ENCODE measurements at regions not wholly inside any gene's neighbourhood (a gene's known extent, or its start where the extent isn't known, plus 50 kb on each side); places are given as distances from the start of the nearest gene placed in this dataset.

DNA sequence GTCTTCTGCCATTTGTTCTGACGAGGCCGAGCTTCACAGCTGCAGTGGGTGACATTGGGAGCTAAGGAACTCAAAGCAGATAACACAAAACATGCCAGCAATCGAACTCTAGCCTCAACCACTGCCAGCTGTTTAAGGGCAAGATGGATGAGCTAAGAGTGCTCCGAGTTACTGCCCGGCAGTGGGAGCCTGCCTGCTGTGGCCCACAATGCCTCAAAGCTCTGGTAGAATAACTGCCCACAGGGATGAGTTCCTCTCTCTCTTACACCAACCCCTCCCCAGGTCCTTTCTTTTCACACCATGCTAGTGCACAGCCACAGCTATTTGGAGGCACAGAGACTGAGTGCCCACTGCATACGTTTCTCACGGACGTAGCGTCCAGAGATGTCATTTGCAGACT is 330.5 kb downstream of the FGF9 start:
- H3F3A ChIP-seq (ENCODE audit: low read length, unreplicated experiment), result no peaks in the 10 kb centered on the region
- H3K27ac ChIP-seq (ENCODE audit: low read length), result no peak overlapping the region
- H3K9ac ChIP-seq (ENCODE audit: low read length), result no peak overlapping the region
- no peaks in the 10 kb centered on the region for H3K79me2 ChIP-seq (ENCODE audit: low read length)
- H2AFZ ChIP-seq (ENCODE audit: low read length), result no peak overlapping the region
- H4K20me1 ChIP-seq (ENCODE audit: low read length), result no peaks in the 10 kb centered on the region
- ATAC-seq (no peak), DNase-seq (no peak)
- CTCF ChIA-PET, result no interaction called here
- H3K4me3 ChIP-seq (ENCODE audit: low read length), result no peak overlapping the region
- TF ChIP-seq, protein P1, sequence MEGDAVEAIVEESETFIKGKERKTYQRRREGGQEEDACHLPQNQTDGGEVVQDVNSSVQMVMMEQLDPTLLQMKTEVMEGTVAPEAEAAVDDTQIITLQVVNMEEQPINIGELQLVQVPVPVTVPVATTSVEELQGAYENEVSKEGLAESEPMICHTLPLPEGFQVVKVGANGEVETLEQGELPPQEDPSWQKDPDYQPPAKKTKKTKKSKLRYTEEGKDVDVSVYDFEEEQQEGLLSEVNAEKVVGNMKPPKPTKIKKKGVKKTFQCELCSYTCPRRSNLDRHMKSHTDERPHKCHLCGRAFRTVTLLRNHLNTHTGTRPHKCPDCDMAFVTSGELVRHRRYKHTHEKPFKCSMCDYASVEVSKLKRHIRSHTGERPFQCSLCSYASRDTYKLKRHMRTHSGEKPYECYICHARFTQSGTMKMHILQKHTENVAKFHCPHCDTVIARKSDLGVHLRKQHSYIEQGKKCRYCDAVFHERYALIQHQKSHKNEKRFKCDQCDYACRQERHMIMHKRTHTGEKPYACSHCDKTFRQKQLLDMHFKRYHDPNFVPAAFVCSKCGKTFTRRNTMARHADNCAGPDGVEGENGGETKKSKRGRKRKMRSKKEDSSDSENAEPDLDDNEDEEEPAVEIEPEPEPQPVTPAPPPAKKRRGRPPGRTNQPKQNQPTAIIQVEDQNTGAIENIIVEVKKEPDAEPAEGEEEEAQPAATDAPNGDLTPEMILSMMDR (conservative IDR thresholded peaks at IDR 0.05; ENCODE audit: low read depth, low read length), result no peak
- TF ChIP-seq EZH2phosphoT487 (IDR thresholded peaks at IDR 0.05; ENCODE audit: borderline replicate concordance, low read length) (no peak), EZH2 (IDR thresholded peaks at IDR 0.05; ENCODE audit: low read length, unreplicated experiment) (no peak)
- BruUV-seq (replicated peaks), result no TSS peak
- H3K27me3 ChIP-seq (ENCODE audit: low read length), result 0 out of 2 replicates have a peak, but pooled peaks cover 6% of the 10 kb centered on the region
- H3K4me2 ChIP-seq (ENCODE audit: low read length), result no peak overlapping the region
- POLR2A ChIA-PET (ENCODE audit: unreplicated experiment), result no interaction called here
- no peaks in the 10 kb centered on the region for H3K9me2 ChIP-seq (replicated peaks; ENCODE audit: low read length)
- H3K9me3 ChIP-seq (ENCODE audit: low read length), result no peaks in the 10 kb centered on the region
- no peaks in the 10 kb centered on the region for H3K4me1 ChIP-seq (ENCODE audit: insufficient read depth, low read length)
- H3K36me3 ChIP-seq (ENCODE audit: low read depth, low read length), result no peaks in the 10 kb centered on the region
- intact Hi-C loops (cut with micrococcal nuclease), result no loop called here

DNA sequence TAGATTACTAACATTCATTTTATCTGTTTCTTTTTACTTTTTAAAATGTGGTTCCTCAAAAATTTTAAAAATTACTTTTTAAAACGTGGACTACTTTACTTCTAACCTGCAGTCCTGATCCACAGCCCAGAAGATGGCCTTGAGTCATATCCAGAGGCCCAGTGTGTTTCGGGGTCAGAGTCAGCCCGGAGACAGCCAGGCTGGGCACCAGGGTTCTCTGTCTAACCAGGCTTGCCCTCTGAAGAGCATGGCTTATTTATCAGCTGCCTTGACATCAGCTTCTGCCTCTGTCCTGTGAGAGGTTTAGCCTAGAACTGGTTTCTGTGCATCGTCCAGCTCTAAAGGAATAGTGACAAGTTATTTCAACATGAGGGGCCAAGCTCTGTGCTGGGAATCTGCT is 332.0 kb downstream of the FGF9 start:
- DNase-seq, result no peak
- no peak for ATAC-seq
- Histone ChIP-seq H3K27ac (ENCODE audit: low read length) (no peak overlapping the region), H3K9me2 (replicated peaks; ENCODE audit: low read length) (no peaks in the 10 kb centered on the region), H2AFZ (ENCODE audit: low read length) (no peak overlapping the region), H4K20me1 (ENCODE audit: low read length) (no peaks in the 10 kb centered on the region), H3K9ac (ENCODE audit: low read length) (no peak overlapping the region), H3K79me2 (ENCODE audit: low read length) (no peaks in the 10 kb centered on the region), H3F3A (ENCODE audit: low read length, unreplicated experiment) (no peaks in the 10 kb centered on the region), H3K4me3 (ENCODE audit: low read length) (no peak overlapping the region), H3K27me3 (ENCODE audit: low read length) (0 out of 2 replicates have a peak, but pooled peaks cover 6% of the 10 kb centered on the region), H3K4me2 (ENCODE audit: low read length) (no peak overlapping the region), H3K9me3 (ENCODE audit: low read length) (no peaks in the 10 kb centered on the region), H3K36me3 (ENCODE audit: low read depth, low read length) (no peaks in the 10 kb centered on the region), H3K4me1 (ENCODE audit: insufficient read depth, low read length) (no peaks in the 10 kb centered on the region)
- BruUV-seq (replicated peaks), result no TSS peak
- ChIA-PET POLR2A (ENCODE audit: unreplicated experiment) (no interaction called here), CTCF (no interaction called here)
- TF ChIP-seq EZH2 (IDR thresholded peaks at IDR 0.05; ENCODE audit: low read length, unreplicated experiment), result no peak
- TF ChIP-seq, protein P1 (conservative IDR thresholded peaks at IDR 0.05; ENCODE audit: low read depth, low read length), result no peak
- TF ChIP-seq EZH2phosphoT487 (IDR thresholded peaks at IDR 0.05; ENCODE audit: borderline replicate concordance, low read length), result no peak
- intact Hi-C loops (cut with micrococcal nuclease), result no loop called here

DNA sequence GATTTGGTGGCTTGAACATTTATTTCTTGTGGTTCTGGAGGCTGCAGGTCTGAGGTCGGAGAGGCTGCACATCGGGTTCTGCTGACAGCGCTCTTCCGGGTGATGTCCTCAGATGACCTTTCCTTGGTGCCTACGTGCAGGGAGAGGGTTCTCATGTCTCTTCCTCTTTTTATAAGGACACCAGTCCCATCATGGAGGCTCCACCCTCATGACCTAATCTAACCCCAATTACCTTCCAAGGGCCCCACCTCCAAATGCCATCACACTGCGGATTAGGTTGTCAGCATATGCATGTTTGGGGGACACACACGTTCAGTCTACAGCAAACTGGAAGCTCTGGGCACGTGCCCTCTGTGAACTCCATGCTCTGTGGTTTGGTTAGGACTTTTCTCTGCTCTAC is 338.6 kb downstream of the FGF9 start:
- no peak overlapping the region for H3K9ac ChIP-seq (ENCODE audit: low read length)
- ChIA-PET POLR2A (ENCODE audit: unreplicated experiment) (no interaction called here), CTCF (no interaction called here)
- intact Hi-C loops (cut with micrococcal nuclease), result no loop called here
- no peaks in the 10 kb centered on the region for H3K79me2 ChIP-seq (ENCODE audit: low read length)
- H3K4me2 ChIP-seq (ENCODE audit: low read length), result no peak overlapping the region
- no peak for DNase-seq
- H4K20me1 ChIP-seq (ENCODE audit: low read length), result no peaks in the 10 kb centered on the region
- H3K9me2 ChIP-seq (replicated peaks; ENCODE audit: low read length), result no peaks in the 10 kb centered on the region
- no peak for ATAC-seq
- H3K4me3 ChIP-seq (ENCODE audit: low read length), result no peak overlapping the region
- no peak for TF ChIP-seq EZH2phosphoT487 (IDR thresholded peaks at IDR 0.05; ENCODE audit: borderline replicate concordance, low read length)
- TF ChIP-seq EZH2 (IDR thresholded peaks at IDR 0.05; ENCODE audit: low read length, unreplicated experiment), result no peak
- no peak overlapping the region for H3K27ac ChIP-seq (ENCODE audit: low read length)
- no TSS peak for BruUV-seq (replicated peaks)
- H3K27me3 ChIP-seq (ENCODE audit: low read length), result 0 out of 2 replicates have a peak, but pooled peaks cover 7% of the 10 kb centered on the region
- no peaks in the 10 kb centered on the region for H3K36me3 ChIP-seq (ENCODE audit: low read depth, low read length)
- no peaks in the 10 kb centered on the region for H3K9me3 ChIP-seq (ENCODE audit: low read length)
- no peak overlapping the region for H2AFZ ChIP-seq (ENCODE audit: low read length)
- no peaks in the 10 kb centered on the region for H3F3A ChIP-seq (ENCODE audit: low read length, unreplicated experiment)
- H3K4me1 ChIP-seq (ENCODE audit: insufficient read depth, low read length), result no peaks in the 10 kb centered on the region
